ENCODE measurements at regions not wholly inside any gene's neighbourhood (a gene's known extent, or its start where the extent isn't known, plus 50 kb on each side); places are given as distances from the start of the nearest gene placed in this dataset.

DNA sequence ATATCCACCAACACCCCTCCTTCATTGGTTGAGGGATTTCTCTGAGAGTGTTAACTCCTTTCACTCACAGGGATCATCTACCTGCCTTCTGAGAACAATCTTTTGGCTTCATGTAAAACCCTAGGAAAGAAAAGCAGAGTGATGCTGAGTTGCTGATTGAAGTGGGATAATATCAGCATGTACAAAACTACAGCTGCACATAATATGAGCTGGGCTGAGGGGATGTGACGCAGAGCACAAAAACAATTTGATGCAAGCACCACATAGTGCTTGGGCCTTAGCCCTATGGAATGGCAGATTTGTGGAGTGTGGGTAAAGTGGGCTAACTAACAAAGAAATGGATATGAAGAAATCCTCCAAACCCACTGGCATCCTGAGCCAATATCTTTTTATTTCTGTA, 267.6 kb upstream of the KCNH8 start:
- H3K27ac Mint-ChIP-seq: no peak overlapping the region
- H3F3A ChIP-seq (ENCODE audit: low read depth): no peaks in the 10 kb centered on the region
- no peaks in the 10 kb centered on the region for H3K79me2 ChIP-seq (ENCODE audit: low read depth)
- no peak overlapping the region for H3K9ac ChIP-seq
- H3K4me3 Mint-ChIP-seq: no peak overlapping the region
- TF ChIP-seq, protein P1, sequence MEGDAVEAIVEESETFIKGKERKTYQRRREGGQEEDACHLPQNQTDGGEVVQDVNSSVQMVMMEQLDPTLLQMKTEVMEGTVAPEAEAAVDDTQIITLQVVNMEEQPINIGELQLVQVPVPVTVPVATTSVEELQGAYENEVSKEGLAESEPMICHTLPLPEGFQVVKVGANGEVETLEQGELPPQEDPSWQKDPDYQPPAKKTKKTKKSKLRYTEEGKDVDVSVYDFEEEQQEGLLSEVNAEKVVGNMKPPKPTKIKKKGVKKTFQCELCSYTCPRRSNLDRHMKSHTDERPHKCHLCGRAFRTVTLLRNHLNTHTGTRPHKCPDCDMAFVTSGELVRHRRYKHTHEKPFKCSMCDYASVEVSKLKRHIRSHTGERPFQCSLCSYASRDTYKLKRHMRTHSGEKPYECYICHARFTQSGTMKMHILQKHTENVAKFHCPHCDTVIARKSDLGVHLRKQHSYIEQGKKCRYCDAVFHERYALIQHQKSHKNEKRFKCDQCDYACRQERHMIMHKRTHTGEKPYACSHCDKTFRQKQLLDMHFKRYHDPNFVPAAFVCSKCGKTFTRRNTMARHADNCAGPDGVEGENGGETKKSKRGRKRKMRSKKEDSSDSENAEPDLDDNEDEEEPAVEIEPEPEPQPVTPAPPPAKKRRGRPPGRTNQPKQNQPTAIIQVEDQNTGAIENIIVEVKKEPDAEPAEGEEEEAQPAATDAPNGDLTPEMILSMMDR (IDR thresholded peaks at IDR 0.05): no peak
- H4K20me1 ChIP-seq (ENCODE audit: low read depth): no peaks in the 10 kb centered on the region
- H3K4me3 ChIP-seq: no peak overlapping the region
- no peak for DNase-seq (ENCODE audit: low spot score)
- H3K4me1 Mint-ChIP-seq: no peaks in the 10 kb centered on the region
- no peak overlapping the region for H3K27ac ChIP-seq
- no peaks in the 10 kb centered on the region for H3K36me3 ChIP-seq
- no peak overlapping the region for H2AFZ ChIP-seq (replicated peaks)
- no peaks in the 10 kb centered on the region for H3K27me3 Mint-ChIP-seq (ENCODE audit: insufficient read depth, low read depth)
- no peak overlapping the region for H3K4me2 ChIP-seq
- H3K4me1 ChIP-seq: no peaks in the 10 kb centered on the region
- no peaks in the 10 kb centered on the region for H3K9me3 Mint-ChIP-seq
- no peaks in the 10 kb centered on the region for H3K9me3 ChIP-seq (ENCODE audit: low read depth)
- no peaks in the 10 kb centered on the region for H3K27me3 ChIP-seq
- H3K36me3 Mint-ChIP-seq: no peaks in the 10 kb centered on the region

DNA sequence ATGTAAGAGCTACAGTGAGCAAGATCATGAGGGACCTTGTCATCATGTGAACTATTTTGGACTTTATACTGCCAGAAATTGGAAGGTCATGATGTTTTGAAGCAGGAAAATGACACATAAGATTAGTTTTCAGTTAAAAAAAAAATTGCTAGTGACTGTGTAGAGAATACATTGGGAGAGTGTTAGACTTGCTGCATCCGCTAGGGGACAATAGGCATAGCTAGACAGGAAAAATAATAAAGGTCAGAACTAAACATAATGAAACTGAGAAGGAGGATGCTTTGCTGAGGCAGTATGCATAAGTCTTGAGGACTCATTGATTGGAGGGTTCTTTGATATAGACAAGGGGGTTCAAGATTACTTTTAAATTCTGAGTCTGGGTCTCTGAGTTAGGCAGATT, 275.8 kb upstream of the KCNH8 start:
- DNase-seq (ENCODE audit: low spot score): no peak
- Histone ChIP-seq H3F3A (ENCODE audit: low read depth) (no peaks in the 10 kb centered on the region), H3K27ac (no peak overlapping the region), H3K27me3 (no peaks in the 10 kb centered on the region), H3K9me3 (ENCODE audit: low read depth) (no peaks in the 10 kb centered on the region), H4K20me1 (ENCODE audit: low read depth) (no peaks in the 10 kb centered on the region), H3K4me1 (no peaks in the 10 kb centered on the region), H3K36me3 (no peaks in the 10 kb centered on the region), H3K4me2 (no peak overlapping the region), H3K4me3 (no peak overlapping the region), H3K79me2 (ENCODE audit: low read depth) (no peaks in the 10 kb centered on the region), H3K9ac (no peak overlapping the region), H2AFZ (replicated peaks) (no peak overlapping the region)
- no peaks in the 10 kb centered on the region for H3K4me1 Mint-ChIP-seq
- TF ChIP-seq, protein P1 (IDR thresholded peaks at IDR 0.05): no peak
- TF ChIP-seq EZH2 (IDR thresholded peaks at IDR 0.05) (no peak), EZH2phosphoT487 (IDR thresholded peaks at IDR 0.05) (no peak)
- no peaks in the 10 kb centered on the region for H3K27me3 Mint-ChIP-seq (ENCODE audit: insufficient read depth, low read depth)
- H3K9me3 Mint-ChIP-seq: no peaks in the 10 kb centered on the region
- H3K27ac Mint-ChIP-seq: no peak overlapping the region
- no peak overlapping the region for H3K4me3 Mint-ChIP-seq
- H3K36me3 Mint-ChIP-seq: no peaks in the 10 kb centered on the region

DNA sequence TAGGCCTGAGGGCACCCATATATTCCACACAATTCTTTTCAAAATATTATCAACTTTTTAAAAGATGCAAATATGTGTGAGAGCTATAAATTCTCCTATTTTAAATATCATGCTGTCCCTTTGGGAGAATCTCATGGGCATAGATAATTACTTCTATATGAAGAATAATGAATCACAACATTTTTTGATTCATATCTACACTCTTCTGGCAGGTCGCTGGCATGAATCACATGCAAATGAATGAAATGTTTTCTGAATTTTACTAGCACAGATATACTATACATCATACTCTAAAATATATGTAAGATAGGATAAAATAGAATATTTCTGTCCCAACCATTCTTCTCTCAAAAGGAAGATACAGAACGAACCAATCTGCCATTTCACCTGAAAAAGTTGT, 277.7 kb upstream of the KCNH8 start:
- no peak for DNase-seq (ENCODE audit: low spot score)
- no peaks in the 10 kb centered on the region for H3K4me1 Mint-ChIP-seq
- TF ChIP-seq, protein P1 (IDR thresholded peaks at IDR 0.05): no peak
- TF ChIP-seq EZH2 (IDR thresholded peaks at IDR 0.05) (no peak), EZH2phosphoT487 (IDR thresholded peaks at IDR 0.05) (no peak)
- no peaks in the 10 kb centered on the region for H3K27me3 Mint-ChIP-seq (ENCODE audit: insufficient read depth, low read depth)
- Histone ChIP-seq H3K27ac (no peak overlapping the region), H3K4me2 (no peak overlapping the region), H4K20me1 (ENCODE audit: low read depth) (no peaks in the 10 kb centered on the region), H3F3A (ENCODE audit: low read depth) (no peaks in the 10 kb centered on the region), H3K9me3 (ENCODE audit: low read depth) (no peaks in the 10 kb centered on the region), H3K9ac (no peak overlapping the region), H2AFZ (replicated peaks) (no peak overlapping the region), H3K79me2 (ENCODE audit: low read depth) (no peaks in the 10 kb centered on the region), H3K4me1 (no peaks in the 10 kb centered on the region), H3K27me3 (no peaks in the 10 kb centered on the region), H3K36me3 (no peaks in the 10 kb centered on the region), H3K4me3 (no peak overlapping the region)
- H3K36me3 Mint-ChIP-seq: no peaks in the 10 kb centered on the region
- H3K4me3 Mint-ChIP-seq: no peak overlapping the region
- no peak overlapping the region for H3K27ac Mint-ChIP-seq
- no peaks in the 10 kb centered on the region for H3K9me3 Mint-ChIP-seq

Data from neural progenitor cell (in vitro differentiated cells).